ENCODE measurements at regions not wholly inside any gene's neighbourhood (a gene's known extent, or its start where the extent isn't known, plus 50 kb on each side); places are given as distances from the start of the nearest gene placed in this dataset.

- Histone ChIP-seq H3K9ac (ENCODE audit: low read depth in 1 of 2, low read length in 2 of 2) (no peak overlapping the region), H3K4me1 (ENCODE audit: control insufficient read depth in 4 of 4, insufficient read depth in 4 of 4, low read length in 3 of 4) (no peaks in the 10 kb centered on the region), H3K27me3 (ENCODE audit: control insufficient read depth in 4 of 4, insufficient read depth in 4 of 4, low read length in 3 of 4) (no peaks in the 10 kb centered on the region), H3K9me3 (ENCODE audit: control insufficient read depth in 4 of 4, low read length in 3 of 4) (no peaks in the 10 kb centered on the region), H3K36me3 (ENCODE audit: control insufficient read depth in 4 of 4, insufficient read depth in 3 of 4, low read depth in 1 of 4, low read length in 3 of 4) (no peaks in the 10 kb centered on the region), H3K4me3 (ENCODE audit: low read depth in 1 of 3, low read length in 3 of 3) (no peak overlapping the region), H3K27ac (ENCODE audit: low read depth in 1 of 2, low read length in 2 of 2) (no peak overlapping the region)
- 54% methylated on average over 1 of the region's 1 CpG for WGBS
- TF ChIP-seq HNF4A (conservative IDR thresholded peaks at IDR 0.05) (no peak), SP1 (IDR thresholded peaks at IDR 0.05) (no peak), HNF4G (IDR thresholded peaks at IDR 0.05) (no peak), CTCF (IDR thresholded peaks at IDR 0.05; ENCODE audit: low read depth, low read length, missing input control) (no peak), MAX (IDR thresholded peaks at IDR 0.05) (no peak), RXRA (IDR thresholded peaks at IDR 0.05) (no peak), EGR1 (IDR thresholded peaks at IDR 0.05; ENCODE audit: low read depth in 2 of 2) (no peak), YY1 (IDR thresholded peaks at IDR 0.05) (no peak), ZBTB33 (IDR thresholded peaks at IDR 0.05) (no peak)
- no peak for DNase-seq (ENCODE audit: low spot score)
These were observed 793.5 kb upstream of the CNTN5 start for GRCh38 chr11:98227278-98227677.

- no peak for TF ChIP-seq GABPA (IDR thresholded peaks at IDR 0.05 in 1 of 2, conservative IDR thresholded peaks at IDR 0.05 in 1 of 2)
- TF ChIP-seq ATF3 (IDR thresholded peaks at IDR 0.05) = no peak
- no peak for TF ChIP-seq NR2F2 (IDR thresholded peaks at IDR 0.05)
- no peak for TF ChIP-seq MAX (IDR thresholded peaks at IDR 0.05)
- no peak for TF ChIP-seq REST (IDR thresholded peaks at IDR 0.05)
- TF ChIP-seq FOXA2 (IDR thresholded peaks at IDR 0.05) = no peak
- no peak for TF ChIP-seq RAD21 (IDR thresholded peaks at IDR 0.05)
- TF ChIP-seq YY1 (IDR thresholded peaks at IDR 0.05) = no peak
- no peak for TF ChIP-seq JUND (IDR thresholded peaks at IDR 0.05)
- no peak for TF ChIP-seq SP1 (IDR thresholded peaks at IDR 0.05)
- TF ChIP-seq EGR1 (IDR thresholded peaks at IDR 0.05; ENCODE audit: low read depth in 2 of 2) = no peak
- TF ChIP-seq RXRA (IDR thresholded peaks at IDR 0.05) = no peak
- no peak for TF ChIP-seq HNF4A (conservative IDR thresholded peaks at IDR 0.05)
- no peak for TF ChIP-seq FOXA1 (IDR thresholded peaks at IDR 0.05)
- Histone ChIP-seq H3K36me3 (ENCODE audit: control insufficient read depth in 4 of 4, insufficient read depth in 3 of 4, low read depth in 1 of 4, low read length in 3 of 4) (no peaks in the 10 kb centered on the region), H3K9me3 (ENCODE audit: control insufficient read depth in 4 of 4, low read length in 3 of 4) (no peaks in the 10 kb centered on the region), H3K4me1 (ENCODE audit: control insufficient read depth in 4 of 4, insufficient read depth in 4 of 4, low read length in 3 of 4) (no peaks in the 10 kb centered on the region), H3K4me3 (ENCODE audit: low read depth in 1 of 3, low read length in 3 of 3) (no peak overlapping the region), H3K27me3 (ENCODE audit: control insufficient read depth in 4 of 4, insufficient read depth in 4 of 4, low read length in 3 of 4) (no peaks in the 10 kb centered on the region), H3K9ac (ENCODE audit: low read depth in 1 of 2, low read length in 2 of 2) (no peak overlapping the region), H3K27ac (ENCODE audit: low read depth in 1 of 2, low read length in 2 of 2) (no peak overlapping the region)
- WGBS = 80% methylated on average over 3 of the region's 3 CpGs
- DNase-seq (ENCODE audit: low spot score) = no peak
These were observed 790.1 kb upstream of the CNTN5 start for GRCh38 chr11:98230678-98231077.
